NB4 (cell line): ENCODE measurements at regions not wholly inside any gene's neighbourhood (a gene's known extent, or its start where the extent isn't known, plus 50 kb on each side); places are given as distances from the start of the nearest gene placed in this dataset.
"Not testable (repeated sequence)": the region's sequence is repeated elsewhere in the genome, so short reads cannot be mapped to it uniquely, and the experiment has no call there.

Source experiments
- DNase-seq: peaks from one replicate; pipeline ENCODE4 v3.0.0; 2010; ENCODE audit warnings: low read depth
- H3K4me3 ChIP-seq: one replicate; pipeline ENCODE4 v1.5.1; 2011; ENCODE audit warnings: mild to moderate bottlenecking, low read depth, low read length, moderate library complexity
- MYC ChIP-seq: IDR thresholded peaks from 2 replicates; pipeline ENCODE4 v1.6.1; 2011; ENCODE audit warnings: low read depth, low read length
- POLR2A ChIP-seq: IDR thresholded peaks from 2 replicates; pipeline ENCODE4 v1.6.1; 2011; ENCODE audit warnings: mild to moderate bottlenecking; ENCODE audit not compliant: insufficient read length; ENCODE audit errors: extremely low read depth
- TF ChIP-seq, protein P1 (sequence below): IDR thresholded peaks from one replicate; pipeline ENCODE4 v1.5.1; 2012; ENCODE audit warnings: low read depth, low read length
- TF ChIP-seq, protein P2 (sequence below): IDR thresholded peaks from 2 replicates; pipeline ENCODE4 v1.6.1; 2011; ENCODE audit warnings: low read depth, low read length

DNA sequence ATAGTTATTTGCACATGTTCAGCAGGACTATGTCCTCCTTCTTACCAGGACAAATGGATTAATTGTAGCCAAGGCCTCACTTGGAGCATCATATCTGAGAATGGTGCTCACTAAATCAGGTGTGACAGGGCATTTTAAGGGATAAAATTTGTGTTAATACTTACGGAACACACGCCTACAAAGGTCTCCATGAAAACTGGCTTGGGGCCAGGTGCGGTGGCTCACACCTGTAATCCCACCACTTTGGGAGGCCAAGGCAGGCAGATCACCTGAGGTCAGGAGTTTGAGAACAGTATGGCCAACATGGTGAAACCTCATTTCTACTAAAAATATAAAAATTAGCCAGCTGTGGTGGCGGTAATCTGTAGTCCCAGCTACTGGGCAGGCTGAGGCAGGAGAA is 75.1 kb upstream of the CAPZB start:
- TF ChIP-seq, protein P1, sequence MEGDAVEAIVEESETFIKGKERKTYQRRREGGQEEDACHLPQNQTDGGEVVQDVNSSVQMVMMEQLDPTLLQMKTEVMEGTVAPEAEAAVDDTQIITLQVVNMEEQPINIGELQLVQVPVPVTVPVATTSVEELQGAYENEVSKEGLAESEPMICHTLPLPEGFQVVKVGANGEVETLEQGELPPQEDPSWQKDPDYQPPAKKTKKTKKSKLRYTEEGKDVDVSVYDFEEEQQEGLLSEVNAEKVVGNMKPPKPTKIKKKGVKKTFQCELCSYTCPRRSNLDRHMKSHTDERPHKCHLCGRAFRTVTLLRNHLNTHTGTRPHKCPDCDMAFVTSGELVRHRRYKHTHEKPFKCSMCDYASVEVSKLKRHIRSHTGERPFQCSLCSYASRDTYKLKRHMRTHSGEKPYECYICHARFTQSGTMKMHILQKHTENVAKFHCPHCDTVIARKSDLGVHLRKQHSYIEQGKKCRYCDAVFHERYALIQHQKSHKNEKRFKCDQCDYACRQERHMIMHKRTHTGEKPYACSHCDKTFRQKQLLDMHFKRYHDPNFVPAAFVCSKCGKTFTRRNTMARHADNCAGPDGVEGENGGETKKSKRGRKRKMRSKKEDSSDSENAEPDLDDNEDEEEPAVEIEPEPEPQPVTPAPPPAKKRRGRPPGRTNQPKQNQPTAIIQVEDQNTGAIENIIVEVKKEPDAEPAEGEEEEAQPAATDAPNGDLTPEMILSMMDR = no peak
- TF ChIP-seq POLR2A = no peak
- TF ChIP-seq, protein P2, sequence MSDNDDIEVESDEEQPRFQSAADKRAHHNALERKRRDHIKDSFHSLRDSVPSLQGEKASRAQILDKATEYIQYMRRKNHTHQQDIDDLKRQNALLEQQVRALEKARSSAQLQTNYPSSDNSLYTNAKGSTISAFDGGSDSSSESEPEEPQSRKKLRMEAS = no peak
- TF ChIP-seq MYC = no peak
- no peak overlapping the region for H3K4me3 ChIP-seq
- no peak for DNase-seq

DNA sequence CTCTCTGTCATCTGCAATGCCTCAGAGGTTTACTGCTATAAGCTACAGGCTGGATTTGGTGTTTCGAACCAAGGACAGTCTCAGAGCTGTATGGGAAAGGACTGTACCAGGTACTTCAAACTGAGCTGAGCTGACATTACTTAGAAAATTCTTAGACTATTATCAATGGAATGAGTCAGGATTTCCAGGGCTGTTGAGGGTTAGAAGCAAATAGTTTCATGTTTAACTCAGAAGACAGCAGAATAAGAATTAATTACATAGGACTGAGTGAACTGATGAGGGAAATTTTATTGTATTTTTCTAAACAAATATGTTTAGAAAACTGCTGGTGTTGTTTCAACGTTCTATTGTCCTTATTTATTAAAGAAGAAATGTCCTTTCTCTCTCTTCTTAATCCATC is 74.3 kb upstream of the CAPZB start:
- no peak for DNase-seq
- no peak for TF ChIP-seq POLR2A
- TF ChIP-seq MYC = no peak
- TF ChIP-seq, protein P2 = no peak
- TF ChIP-seq, protein P1 = no peak
- no peak overlapping the region for H3K4me3 ChIP-seq

DNA sequence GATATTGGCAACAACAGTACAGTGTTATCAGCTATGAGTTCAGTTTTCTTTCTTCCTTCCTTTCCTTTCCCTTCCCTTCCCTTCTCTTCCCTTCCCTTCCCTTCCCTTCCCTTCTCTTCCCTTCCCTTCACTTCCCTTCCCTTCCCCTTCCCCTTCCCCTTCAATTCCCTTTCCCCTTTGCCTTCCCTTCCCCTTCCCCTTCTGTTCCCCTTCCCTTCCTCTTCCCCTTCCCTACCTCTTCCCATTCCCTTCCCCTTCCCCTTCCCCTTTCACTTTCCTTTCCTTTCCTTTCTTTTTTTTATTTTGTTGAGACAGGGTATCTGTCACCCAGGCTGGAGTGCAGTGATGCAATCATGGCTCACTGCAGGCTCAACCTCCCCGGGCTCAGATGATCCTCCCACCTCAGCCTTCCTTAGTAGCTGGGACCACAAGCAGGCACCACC is 72.3 kb upstream of the CAPZB start:
- TF ChIP-seq MYC (no peak), POLR2A (no peak)
- TF ChIP-seq, protein P2 = no peak
- TF ChIP-seq, protein P1 = no peak
- peak; percentile 51 for DNase-seq
- H3K4me3 ChIP-seq = no peak overlapping the region

DNA sequence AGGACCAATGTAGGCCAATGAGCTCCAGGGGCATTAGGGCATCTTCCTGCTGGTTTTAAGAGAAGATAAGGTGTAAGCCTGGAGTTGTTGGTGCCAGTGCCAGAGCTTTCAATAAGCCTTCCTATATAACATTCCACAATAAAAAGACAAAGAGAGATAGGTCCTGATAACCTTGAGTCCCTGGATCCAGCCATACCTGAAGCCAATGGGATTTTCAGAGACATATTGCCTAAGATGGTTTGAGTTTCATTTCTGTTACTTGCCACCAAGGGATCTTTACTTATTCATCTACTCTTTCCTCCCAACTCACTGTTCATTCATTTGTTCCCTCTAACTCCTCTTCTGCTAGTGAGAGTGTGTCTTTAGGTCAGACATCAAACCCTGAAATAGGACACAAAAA is 68.8 kb upstream of the CAPZB start:
- TF ChIP-seq, protein P2 = no peak
- TF ChIP-seq MYC (no peak), POLR2A (no peak)
- H3K4me3 ChIP-seq = no peak overlapping the region
- DNase-seq = no peak

DNA sequence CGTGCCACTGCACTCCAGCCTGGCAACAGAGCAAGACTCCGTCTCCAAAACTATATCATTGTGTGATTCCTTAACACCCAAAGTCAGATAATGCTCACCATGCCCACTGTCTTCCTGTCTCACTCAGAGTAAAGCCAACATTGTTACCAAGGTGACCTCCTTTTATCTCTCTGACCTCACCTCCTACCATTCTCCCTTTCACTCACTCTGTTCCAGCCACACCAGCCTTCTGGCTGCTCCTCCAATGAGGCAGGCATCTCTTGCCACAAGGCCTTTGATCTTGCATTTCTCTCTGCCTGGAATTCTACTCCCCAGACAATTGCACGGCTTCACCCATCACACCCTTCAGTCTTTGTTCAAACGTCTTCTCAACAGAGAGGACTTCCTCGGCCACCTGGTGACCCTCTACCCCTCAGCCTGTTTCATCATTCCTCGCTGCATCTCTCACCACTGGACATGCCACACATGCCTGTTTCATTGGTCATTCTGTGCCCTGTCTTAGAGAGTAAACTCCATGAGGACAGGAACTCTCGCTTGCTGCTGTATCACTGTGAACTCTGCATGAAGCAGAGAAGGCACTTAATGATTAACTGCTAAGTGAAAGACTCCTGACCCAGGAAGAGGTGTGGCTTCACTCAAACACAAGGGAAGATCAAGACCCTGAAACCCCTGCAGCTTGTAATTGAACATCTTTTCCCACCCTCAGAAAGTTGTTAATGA is 67.1 kb upstream of the CAPZB start:
- H3K4me3 ChIP-seq = no peak overlapping the region
- TF ChIP-seq POLR2A (no peak), MYC (no peak)
- TF ChIP-seq, protein P1 = no peak
- TF ChIP-seq, protein P2 = no peak
- DNase-seq = no peak

DNA sequence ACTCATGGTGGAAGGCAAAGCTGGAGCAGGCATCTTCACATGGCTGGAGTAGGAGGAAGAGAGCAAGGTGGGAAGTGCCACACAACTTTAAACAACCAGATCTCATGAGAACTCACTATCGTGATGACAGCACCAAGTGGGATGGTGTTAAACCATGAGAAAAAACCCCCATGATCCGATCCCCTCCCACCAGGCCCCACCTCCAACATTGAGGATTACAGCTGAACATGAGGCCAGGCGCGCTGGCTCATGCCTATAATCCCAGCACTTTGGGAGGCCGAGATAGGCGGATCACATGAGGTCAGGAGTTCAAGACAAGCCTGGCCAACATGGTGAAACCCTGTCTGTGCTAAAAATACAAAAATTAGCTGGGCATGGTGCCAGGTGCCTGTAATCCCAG is 66.5 kb upstream of the CAPZB start:
- not testable (repeated sequence) for H3K4me3 ChIP-seq, DNase-seq

DNA sequence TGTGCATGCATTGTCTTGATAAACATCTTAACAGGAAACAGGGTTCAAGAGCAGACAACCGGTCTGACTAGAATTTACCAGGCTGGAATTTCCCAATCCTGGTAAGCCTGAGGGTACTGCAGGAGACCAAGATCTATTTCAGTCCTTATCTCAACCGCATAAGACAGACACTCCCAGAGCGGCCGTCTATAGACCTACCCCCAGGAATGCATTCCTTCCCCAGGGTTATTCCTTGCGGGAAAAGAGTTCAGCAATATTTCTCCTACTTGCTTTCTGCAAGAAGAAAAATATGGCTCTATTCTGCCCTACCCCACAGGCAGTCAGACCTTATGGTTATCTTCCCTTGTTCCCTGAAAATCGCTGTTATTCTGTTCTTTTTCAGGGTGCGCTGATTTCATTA is 65.1 kb upstream of the CAPZB start:
- not testable (repeated sequence) for DNase-seq, H3K4me3 ChIP-seq
